SK-N-SH treated with all-trans-retinoic acid at 6 μM for 48 hours (cell line): ENCODE measurements at regions not wholly inside any gene's neighbourhood (a gene's known extent, or its start where the extent isn't known, plus 50 kb on each side); places are given as distances from the start of the nearest gene placed in this dataset.

Source experiments
- CSRNP3 ChIP-seq: fragments of 250-450 bp; sonication (Bioruptor Pico); IDR thresholded peaks from 2 replicates; pipeline ENCODE4 v1.5.1; 2021; ENCODE audit warnings: mild to moderate bottlenecking, moderate library complexity
- ESRRG ChIP-seq: fragments of 250-450 bp; sonication (Bioruptor Pico); IDR thresholded peaks from 2 replicates; pipeline ENCODE4 v1.6.1; 2021; ENCODE audit warnings: mild to moderate bottlenecking
- ZFP30 ChIP-seq: fragments of 450-650 bp; formaldehyde crosslinking; IDR thresholded peaks from 2 replicates; pipeline ENCODE4 v1.5.0; 2022; ENCODE audit warnings: mild to moderate bottlenecking, moderate library complexity

- TF ChIP-seq CSRNP3 (CRISPR knock-in tag) (no peak), ZFP30 (CRISPR knock-in tag) (no peak), ESRRG (CRISPR knock-in tag) (no peak)
These were observed 717.8 kb downstream of the LUZP2 start for GRCh38 chr11:25214535-25215176.
